GM19239 (cell line): ENCODE measurements at regions not wholly inside any gene's neighbourhood (a gene's known extent, or its start where the extent isn't known, plus 50 kb on each side); places are given as distances from the start of the nearest gene placed in this dataset.
A peak's percentile ranks its signal among the peaks of the same experiment; 100 is the strongest.
"Not testable (repeated sequence)": the region's sequence is repeated elsewhere in the genome, so short reads cannot be mapped to it uniquely, and the experiment has no call there.

ENCODE experiments used
- DNase-seq: peaks from one replicate; pipeline ENCODE4 v3.0.0; 2011; ENCODE audit warnings: low spot score; ENCODE audit not compliant: insufficient read length
- FAIRE-seq: peaks from 2 replicates; lab custom pipeline; 2011; peaks lifted over from hg19 to GRCh38; lab: Jason Lieb, UNC

DNA sequence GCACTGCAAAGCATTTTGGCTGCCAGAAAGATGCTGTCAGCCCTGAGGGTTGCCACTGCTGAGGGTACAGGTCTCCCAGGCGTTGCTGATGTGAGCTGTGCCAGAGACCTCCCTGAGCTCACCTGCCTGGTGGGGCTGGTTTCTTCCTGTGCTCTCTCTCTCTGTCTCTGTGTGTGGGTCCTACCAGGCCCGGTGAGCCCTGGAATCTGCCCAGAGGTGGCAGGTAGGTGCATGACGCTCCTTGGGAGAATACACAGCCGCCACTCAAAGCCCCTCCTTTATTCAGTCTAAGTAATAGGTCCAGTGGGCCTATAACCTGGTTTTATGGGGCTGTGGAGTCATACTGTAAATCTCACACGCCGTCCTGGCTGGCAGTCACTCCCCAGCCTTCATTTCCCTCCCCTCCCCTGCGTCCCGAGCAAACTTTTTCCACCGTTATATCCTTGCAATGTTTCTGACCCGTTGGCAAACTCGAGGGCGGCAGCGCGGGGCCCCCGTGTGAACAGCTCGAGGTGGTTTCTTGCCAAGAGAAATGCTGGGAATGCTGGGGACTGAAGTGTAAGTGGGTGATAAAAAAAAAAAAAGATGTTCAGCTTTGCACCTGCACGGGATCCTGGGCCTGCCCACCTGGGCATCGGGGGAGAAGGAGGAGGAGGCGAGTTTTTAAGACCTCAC is 245.9 kb downstream of the CRLF2 start:
- FAIRE-seq (no peak), DNase-seq (no peak)

DNA sequence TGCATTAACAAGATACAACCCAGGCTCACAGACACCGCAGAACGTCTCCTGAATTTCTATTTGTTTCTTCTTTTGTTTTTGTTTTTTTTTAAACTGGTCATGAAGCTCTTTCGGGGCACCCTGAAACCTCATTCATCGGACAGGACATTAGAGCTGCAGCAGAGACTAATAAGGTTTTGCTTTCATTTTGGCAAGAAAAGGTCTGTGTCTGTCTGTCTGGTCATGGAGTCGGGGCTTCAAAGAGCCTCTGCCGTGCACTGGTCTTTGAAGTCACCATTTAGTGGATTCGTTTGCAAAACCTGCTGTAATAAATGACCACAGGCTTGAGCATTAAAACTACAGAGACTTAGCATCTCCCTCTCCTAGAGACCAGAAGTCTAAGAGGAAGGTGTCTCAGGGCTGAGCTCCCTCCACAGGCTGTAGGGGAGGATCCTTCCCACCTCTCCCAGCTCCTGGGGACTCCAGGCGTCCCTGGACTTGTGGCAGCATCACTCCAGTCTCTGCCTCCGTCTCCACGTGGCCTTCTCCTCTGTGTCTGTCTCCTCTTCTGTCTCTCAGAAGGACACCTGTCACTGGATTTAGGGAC is 247.5 kb downstream of the CRLF2 start:
- DNase-seq (no peak), FAIRE-seq (peak; percentile 66)

DNA sequence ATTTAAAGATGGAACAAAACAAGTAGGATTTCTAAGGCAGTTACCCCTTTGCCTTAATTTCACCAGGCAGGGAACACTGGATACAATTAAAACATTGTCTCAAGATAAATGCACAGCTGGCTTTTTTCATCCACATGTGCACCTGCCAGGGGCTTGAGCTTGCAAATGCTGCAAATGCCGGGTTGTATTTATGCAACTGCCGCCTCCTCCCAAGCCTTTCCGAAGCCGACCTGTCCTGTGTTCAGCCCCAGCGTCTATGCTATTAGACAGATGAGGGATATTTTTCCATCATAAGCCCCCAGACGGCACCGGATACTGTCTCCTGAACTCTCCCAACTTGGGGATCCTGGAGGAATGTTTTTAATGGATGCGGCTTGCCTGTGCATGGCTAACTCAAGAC is 251.6 kb downstream of the CRLF2 start:
- DNase-seq (no peak), FAIRE-seq (no peak)

DNA sequence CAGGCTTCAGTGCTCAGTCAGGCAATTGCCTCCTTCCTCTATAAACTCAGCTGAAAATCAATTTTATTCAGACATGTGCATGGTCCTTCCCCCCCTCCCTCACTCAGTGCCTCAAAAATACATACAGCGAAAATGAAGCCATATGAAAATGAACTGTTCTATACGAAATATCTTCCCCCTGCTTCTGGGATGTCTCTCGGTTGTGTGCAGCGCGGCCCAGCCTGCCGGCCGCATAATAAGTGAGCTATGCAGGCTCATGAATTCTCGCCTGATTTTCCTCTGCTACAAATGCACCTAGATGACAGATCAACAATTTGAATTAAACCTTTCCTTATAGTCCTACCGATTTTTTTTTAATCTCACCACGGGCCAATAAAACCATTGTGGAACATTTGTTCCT is 252.9 kb downstream of the CRLF2 start:
- no peak for DNase-seq
- FAIRE-seq = no peak

DNA sequence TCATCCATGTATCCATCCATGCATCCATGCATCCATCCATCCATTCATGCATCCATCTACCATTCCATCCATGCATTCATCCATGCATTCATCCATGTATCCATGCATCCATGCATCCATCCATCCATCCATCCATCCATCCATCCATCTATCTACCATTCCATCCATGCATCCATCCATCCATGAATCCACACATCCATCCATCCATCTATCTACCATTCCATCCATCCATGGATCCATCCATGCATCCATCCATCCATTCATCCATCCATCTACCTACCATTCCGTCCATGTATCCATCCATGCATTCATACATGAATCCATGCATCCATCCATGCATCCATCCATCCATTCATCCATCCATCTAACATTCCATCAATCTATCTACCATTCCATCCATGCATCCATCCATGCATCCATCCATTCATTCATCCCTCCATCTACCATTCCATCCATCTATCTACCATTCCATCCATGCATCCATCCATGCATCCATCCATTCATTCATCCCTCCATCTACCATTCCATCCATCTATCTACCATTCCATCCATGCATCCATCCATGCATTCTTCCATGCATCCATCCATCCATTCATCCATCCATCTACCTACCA is 257.2 kb downstream of the CRLF2 start:
- not testable (repeated sequence) for DNase-seq, FAIRE-seq

DNA sequence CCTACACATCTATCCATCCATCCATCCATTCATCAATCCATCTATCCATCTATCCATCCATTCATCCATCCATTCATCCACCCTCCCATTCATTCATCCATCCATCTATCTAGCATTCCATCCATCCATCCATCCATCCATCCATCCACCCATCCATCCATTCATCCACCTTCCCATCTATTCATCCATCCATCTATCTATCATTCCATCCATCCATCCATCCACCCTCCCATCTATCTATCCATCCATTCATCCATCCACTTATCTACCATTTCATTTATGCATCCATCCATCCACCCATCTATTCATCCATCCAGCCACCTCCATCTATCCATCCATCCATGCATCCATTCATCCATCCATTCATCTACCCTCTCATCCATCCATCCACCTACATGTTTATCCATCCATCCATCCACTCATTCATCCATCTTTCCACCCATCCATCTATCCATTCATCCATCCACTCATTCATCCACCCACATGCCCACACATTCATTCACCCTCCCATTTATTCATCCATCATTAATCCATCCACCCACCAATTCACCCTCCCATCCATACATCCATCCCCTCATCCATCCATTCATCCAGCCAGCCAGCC is 258.5 kb downstream of the CRLF2 start:
- DNase-seq (no peak), FAIRE-seq (no peak)

DNA sequence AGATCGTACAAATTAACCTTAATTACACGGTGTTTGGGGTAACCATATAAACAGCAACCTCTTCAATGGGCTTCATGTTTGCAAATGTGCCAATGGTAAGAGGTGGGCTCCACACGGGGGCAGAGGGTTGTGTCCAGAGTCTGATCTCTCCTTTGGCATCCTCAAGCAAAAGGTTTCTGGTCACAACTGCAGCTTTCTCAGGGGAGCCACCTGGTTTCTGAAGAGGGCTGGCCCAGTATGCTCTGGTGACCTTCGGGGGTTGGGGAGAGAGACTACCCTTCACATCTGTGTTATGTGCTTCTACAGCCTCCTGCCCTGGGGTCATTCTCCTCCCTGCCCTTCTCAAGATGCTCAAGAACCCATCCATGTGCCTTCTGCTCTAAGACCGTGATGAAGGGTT is 259.6 kb downstream of the CRLF2 start:
- DNase-seq (no peak), FAIRE-seq (no peak)

DNA sequence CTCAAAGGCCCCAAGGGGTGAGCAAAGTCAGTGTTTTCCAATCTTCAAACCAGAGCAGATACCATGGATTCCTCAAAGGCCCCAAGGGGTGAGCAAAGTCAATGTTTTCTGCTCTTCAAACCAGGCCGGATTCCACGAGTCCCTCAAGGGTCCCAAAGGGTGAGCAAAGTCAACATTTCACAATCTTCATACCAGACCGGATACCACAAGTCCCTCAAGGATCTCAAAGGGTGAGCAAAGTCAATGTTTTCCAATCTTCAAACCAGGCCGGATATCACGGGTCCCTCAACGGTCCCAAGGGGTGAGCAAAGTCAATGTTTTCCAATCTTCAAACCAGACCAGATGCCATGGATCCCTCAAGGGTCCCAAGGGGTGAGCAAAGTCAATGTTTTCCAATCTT is 265.2 kb downstream of the CRLF2 start:
- not testable (repeated sequence) for FAIRE-seq

DNA sequence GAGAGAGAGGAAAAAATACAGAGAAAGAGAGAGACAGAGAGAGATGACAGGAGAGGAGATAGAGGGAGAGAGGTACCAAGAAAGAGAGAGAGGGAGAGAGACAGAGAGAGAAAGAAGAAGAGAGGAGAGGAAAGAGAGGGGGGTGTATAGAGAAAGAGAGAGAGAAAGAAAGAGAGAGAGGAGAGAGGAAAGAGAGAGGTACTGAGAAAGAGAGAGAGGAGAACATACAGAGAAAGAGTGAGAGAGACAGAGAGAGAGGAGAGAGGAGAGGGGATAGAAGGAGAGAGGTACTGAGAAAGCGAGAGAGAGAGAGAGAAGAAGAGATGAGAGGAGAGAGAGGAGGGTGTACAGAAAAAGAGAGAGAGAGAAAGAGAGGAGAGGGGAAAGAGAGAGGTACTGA is 269.4 kb downstream of the CRLF2 start:
- FAIRE-seq (no peak), DNase-seq (no peak)

More for the DNA sequence above, 265.2 kb downstream of the CRLF2 start:
- DNase-seq = not testable (repeated sequence)

DNA sequence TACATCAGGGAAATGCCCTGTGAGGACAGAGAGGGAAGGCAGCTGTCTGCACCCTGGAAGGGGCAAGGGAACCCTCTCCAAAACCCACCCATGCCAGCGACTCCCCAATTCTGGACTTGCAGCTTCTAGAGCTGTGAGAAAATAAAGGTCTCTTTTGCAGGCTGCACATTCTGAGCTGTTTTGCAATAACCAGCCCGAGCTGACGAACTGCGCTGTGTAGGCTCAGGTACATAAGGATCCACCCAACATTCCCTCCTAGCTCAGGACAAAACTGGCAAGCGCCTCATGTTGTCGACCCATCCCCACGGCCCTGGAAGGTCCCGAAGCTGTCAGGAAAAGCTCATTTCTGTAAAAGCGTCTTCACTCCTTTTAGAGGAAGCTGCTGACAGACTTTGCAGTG is 271.8 kb downstream of the CRLF2 start:
- FAIRE-seq = no peak
- DNase-seq = no peak

DNA sequence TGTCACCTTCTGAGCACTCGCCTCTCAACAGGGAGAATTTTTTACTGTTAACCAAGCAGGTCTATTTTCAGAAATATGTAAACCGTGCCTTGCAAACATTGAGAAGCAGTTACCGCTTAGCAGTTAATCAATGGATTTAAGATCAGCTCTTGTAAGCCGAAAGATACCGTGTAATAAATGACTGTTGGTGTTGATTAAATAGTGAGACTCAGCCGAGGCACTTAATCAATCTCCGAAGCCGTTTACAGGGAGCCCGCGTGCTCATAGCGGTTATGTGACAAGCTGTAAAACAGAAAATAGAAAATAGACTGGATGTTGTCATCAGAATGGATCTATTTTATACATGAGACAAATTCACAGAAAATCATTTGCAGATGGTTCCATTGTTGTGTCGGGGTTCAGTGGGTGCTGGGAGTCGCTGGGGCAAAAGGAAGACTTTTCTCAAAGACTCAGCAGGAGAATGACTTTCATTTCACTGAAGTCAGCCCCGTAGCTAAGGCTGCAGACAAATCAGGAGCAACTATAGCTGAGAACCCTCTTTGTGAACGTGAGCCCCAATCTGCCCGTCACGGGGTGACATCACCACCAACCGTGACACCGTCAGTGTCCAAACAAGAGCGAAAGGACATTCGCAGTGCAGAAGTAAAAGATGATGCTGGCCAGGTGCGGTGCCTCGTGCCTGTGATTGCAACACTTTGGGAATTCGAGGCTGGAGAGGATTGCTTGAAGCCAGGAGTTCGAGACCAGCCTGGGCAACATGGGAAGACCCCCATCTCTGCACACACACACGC is 275.3 kb downstream of the CRLF2 start:
- FAIRE-seq = no peak
- no peak for DNase-seq

DNA sequence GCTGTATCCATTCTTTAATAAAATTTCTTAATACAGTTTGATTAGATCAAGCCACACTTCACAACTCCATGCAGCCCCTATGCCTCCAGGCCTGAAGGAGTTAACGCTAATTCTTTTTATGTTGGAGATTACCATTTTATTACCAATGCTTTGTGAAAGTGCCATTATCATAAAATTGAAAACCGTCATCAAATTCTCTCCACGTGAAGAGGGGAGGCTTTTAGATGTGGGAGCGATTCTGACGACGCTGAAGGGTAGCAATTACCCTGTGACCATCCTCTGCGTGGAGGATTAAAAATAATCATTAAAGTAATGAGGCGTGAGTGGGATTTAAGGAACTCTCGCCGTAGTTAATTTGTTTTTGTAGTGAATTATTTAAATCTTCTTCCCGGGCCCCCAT is 278.8 kb downstream of the CRLF2 start:
- FAIRE-seq = no peak
- DNase-seq = no peak

DNA sequence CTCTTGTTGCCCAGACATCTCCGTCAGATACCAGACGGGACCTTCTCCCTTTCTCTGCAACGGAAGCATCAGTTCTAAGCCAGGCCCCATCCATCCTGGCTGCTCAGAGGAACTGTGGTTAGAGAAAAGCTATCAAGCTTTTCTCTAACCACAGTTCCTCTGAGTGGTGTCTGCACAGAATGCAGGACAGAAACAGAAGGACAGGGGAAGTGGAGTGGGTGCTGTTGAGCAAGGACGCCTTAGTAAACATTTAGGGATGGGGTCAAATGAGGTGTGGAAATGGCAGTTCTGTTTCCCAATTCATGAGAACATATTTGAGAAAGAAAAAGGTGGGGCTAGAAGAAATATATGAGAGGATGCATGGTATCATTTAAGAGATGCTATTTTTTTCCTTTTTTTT is 283.8 kb downstream of the CRLF2 start:
- DNase-seq = no peak
- FAIRE-seq = no peak

DNA sequence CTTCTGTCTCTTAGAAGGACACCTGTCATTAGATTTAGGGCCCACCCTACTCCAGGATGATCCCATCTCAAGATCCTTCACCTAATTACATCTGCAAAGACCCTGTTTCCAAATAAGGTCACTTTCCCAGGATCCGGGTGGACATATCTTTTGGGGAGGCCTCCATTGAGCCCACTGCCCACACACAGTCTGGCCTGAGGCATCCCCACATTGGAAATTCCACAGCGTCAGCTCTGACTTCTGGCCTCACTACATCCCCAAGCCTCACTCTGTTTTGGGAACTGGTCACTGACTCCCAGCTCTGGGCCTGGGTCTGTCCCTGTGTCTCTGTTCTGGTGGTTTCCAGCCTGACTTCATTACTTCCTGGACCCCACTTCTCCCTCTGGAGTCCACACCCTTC is 285.5 kb downstream of the CRLF2 start:
- no peak for DNase-seq
- FAIRE-seq = no peak

DNA sequence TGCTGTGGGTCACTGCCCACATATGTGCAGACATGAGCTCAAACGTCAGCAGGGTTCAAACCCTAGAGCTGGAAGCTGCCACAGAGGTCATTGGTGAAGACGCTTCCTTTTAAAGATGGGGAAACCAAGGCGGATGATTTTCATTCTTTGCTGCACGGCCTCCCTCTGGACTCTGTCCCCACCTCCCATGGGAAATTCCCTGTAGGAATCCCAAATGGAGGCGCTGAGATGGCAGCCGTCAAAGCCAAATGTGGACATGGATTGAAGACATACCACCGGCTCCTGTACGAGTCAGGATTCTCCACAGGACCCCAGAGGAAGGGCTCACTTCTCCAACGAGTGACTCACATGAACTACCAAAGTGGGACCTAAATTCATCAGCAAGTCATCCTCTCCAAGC is 286.4 kb downstream of the CRLF2 start:
- DNase-seq (no peak), FAIRE-seq (no peak)

DNA sequence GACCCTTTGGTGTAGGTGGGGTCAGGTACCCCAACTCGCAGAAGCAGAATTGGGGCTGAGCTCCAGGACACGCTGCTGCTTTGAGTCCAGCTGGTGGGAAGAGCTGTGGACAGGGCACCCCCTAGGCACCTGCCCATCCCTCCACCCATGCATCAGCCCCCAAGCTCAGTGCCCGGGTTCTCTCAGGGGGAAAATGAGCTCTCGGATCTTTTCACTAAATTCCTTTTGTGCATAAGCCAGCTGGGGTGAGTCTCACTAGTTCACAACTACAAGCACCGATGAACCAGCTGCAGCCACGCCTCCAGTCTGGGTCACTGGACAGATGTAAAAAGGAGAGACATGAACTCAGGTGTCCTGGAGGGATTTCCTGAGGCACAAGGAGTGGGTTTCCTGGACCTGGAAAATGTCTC is 286.8 kb downstream of the CRLF2 start:
- DNase-seq (no peak), FAIRE-seq (no peak)

DNA sequence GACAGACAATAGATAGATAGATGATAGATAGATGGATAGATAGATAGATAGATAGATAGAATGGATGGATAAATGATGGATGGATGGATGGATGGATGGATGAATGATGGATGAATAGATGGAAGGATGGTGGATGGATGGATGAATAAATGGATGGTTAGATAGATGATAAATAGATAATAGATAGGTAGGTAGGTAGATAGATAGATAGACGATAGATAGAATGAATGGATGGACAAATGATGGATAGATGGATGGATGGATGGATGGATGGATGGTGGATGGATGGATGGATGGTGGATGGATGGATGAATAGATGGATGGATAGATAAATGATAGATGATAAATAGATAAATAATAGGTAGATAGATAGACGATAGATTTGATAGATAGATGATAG is 287.4 kb downstream of the CRLF2 start:
- FAIRE-seq (no peak), DNase-seq (no peak)

DNA sequence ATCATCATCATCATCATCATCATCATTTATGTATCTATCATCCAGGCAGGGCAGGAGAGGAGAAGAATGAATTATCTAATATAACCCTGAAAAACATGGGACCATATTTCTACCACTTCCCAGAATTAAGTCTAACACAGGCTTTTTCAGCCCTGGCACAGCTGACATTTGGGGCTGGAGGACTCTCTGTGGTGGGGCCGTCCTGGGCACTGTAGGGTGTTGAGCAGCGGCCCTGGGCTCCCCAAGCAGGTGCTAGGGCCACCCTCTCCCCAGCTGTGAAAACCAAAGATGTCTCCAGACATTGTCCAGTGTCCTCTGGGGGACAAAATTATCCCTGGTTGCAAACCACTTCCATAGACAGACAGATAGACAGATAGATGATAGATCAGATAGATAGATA is 288.4 kb downstream of the CRLF2 start:
- DNase-seq (no peak), FAIRE-seq (no peak)

DNA sequence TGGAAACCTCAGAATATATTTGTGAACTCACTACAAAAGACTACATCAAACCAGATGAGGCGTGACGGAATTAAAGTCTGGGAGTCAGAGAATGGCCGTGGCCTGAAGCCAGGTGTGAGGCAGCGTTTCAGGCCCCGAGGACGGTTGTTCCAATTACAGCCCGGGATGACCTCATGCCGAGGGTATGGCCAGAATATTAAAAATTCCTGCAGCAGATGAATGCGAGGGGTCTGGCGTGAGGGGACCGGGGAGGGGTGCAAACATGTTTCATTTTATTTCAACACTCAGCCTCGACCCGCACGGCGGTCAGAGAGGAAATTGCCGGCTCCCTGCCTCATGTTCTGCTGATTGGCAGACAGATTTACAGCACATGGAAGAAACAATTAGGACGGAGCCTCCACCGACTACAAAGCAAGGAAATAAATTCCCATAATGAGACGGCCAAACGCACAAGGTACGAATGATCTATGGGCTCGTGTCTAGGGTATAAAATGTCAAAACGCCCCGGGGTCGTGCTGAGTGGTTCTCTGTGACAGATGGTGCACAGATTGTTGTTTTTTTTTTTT is 289.7 kb downstream of the SHOX start:
- DNase-seq = no peak
- FAIRE-seq = no peak

DNA sequence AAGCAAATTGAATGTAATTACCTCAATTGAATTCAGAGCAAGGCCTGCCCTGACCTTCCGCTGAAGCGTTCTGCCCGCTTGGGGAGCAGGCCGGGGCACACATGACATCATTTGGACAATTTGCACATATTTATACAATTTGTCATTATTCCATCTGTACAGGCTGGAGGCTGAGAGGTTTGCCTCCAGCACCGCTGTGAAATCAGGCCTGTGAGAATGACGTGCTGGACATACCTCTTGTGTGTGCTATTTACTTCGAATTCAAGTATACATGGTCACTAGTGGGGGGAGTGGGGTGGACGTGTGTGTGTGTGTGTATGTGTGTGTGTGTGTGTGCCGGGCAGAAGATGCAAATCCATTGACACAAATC is 285.6 kb downstream of the SHOX start:
- FAIRE-seq (no peak), DNase-seq (no peak)
